ACC112 (cell line): ENCODE measurements at regions not wholly inside any gene's neighbourhood (a gene's known extent, or its start where the extent isn't known, plus 50 kb on each side); places are given as distances from the start of the nearest gene placed in this dataset.
A peak's percentile ranks its signal among the peaks of the same experiment; 100 is the strongest.

Source experiments
- H2AFZ ChIP-seq: fragments of 200-600 bp; sonication (generic); one replicate; pipeline ENCODE4 v1.6.0; 2017; ENCODE audit warnings: antibody characterized with exemption, low read length; ENCODE audit not compliant: unreplicated experiment
- H3K27ac ChIP-seq: fragments of 200-600 bp; sonication (generic); 2 replicates; pipeline ENCODE4 v1.5.1; 2014; ENCODE audit warnings: low read depth, mild to moderate bottlenecking, antibody characterized with exemption, low read length, moderate library complexity
- H3K27me3 ChIP-seq: fragments of 200-600 bp; sonication (generic); 2 replicates; pipeline ENCODE4 v1.6.1; 2014; ENCODE audit warnings: mild to moderate bottlenecking, antibody characterized with exemption, low read length, moderate library complexity, mixed read lengths; ENCODE audit not compliant: insufficient read depth
- H3K36me3 ChIP-seq: fragments of 200-600 bp; sonication (generic); 2 replicates; pipeline ENCODE4 v1.6.1; 2016; ENCODE audit warnings: mild to moderate bottlenecking, antibody characterized with exemption, low read length, moderate library complexity, mixed read lengths; ENCODE audit not compliant: insufficient read depth
- H3K4me1 ChIP-seq: fragments of 200-600 bp; sonication (generic); one replicate; pipeline ENCODE4 v1.6.1; 2016; ENCODE audit warnings: low read length, mixed read lengths; ENCODE audit not compliant: insufficient read depth, unreplicated experiment, control insufficient read depth
- H3K4me3 ChIP-seq: fragments of 200-600 bp; sonication (generic); 2 replicates; pipeline ENCODE4 v1.5.1; 2014; ENCODE audit warnings: mild to moderate bottlenecking, low read depth, low read length
- H3K79me2 ChIP-seq: fragments of 200-600 bp; sonication (generic); one replicate; pipeline ENCODE4 v1.6.0; 2016; ENCODE audit warnings: low read length; ENCODE audit not compliant: control insufficient read depth, unreplicated experiment, insufficient read depth

DNA sequence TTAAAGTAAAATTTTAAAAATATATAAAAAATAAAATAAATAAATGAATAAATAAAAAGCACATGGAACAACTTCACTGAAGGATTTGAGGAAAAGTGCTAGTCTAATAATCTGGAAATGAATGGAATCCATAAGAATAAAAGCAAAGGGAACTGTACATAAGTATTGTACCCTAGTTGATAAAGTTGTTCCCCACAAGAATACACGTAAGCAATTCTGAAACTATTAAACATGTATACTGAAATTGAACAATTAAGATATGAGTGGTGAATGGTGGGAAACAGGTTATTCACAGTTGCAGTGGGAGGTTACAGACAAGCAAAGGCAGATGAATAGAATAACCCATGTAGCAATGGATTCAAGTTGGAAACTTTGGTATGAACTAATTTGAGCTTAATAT is 853.2 kb upstream of the SOX9 start:
- no peaks in the 10 kb centered on the region for H3K79me2 ChIP-seq
- no peak overlapping the region for H3K27ac ChIP-seq
- H2AFZ ChIP-seq: no peak overlapping the region
- H3K4me1 ChIP-seq: no peaks in the 10 kb centered on the region
- no peak overlapping the region for H3K4me3 ChIP-seq
- H3K27me3 ChIP-seq: no peaks in the 10 kb centered on the region
- no peaks in the 10 kb centered on the region for H3K36me3 ChIP-seq

- no peaks in the 10 kb centered on the region for H3K4me1 ChIP-seq
- no peak overlapping the region for H3K4me3 ChIP-seq
- H3K27me3 ChIP-seq: no peaks in the 10 kb centered on the region
- H2AFZ ChIP-seq: no peak overlapping the region
- H3K27ac ChIP-seq: no peak overlapping the region
- no peaks in the 10 kb centered on the region for H3K36me3 ChIP-seq
- no peaks in the 10 kb centered on the region for H3K79me2 ChIP-seq
Observed at GRCh38 chr17:71269201-71269600, 851.6 kb upstream of the SOX9 start.

DNA sequence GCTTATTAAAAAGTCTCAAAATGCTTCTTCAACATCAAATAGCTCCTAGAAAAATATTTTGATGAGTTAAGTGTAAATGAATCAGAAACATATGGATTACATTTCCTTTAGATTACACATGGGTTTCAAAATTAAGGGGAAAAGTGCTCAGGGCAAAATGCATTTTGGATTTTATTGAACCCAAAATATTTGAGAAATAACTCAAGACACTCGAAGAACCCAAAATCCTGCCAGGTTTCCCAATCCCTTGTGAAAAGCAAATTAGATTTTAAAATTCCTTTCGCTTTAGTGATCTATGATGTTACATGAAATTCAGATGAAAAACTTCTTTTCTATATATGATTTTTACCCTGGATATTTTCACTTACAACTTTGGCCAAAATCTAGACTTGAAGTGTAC is 847.4 kb upstream of the SOX9 start:
- H2AFZ ChIP-seq: no peak overlapping the region
- no peaks in the 10 kb centered on the region for H3K36me3 ChIP-seq
- no peak overlapping the region for H3K4me3 ChIP-seq

DNA sequence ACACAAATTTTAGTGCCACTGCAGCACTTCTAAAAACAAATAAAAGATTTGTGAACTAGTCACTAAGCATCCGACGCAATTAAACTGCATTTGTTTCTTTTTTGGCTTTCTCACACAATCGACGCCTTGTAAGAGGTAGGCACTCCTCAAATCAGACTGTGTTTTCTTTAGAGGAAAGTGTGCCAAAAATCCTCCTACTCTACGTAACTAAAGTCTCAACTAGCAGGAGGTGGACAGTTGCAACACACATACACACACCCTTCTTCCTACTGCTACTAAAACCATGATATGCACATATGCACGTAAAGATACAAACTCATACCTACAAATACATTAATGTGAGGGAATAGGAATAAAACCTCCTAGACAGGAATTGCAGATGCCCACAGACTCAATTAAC is 844.7 kb upstream of the SOX9 start:
- no peak overlapping the region for H2AFZ ChIP-seq
- no peaks in the 10 kb centered on the region for H3K27me3 ChIP-seq
- H3K79me2 ChIP-seq: no peaks in the 10 kb centered on the region
- H3K4me3 ChIP-seq: no peak overlapping the region
- H3K27ac ChIP-seq: no peak overlapping the region
- H3K36me3 ChIP-seq: no peaks in the 10 kb centered on the region
- H3K4me1 ChIP-seq: no peaks in the 10 kb centered on the region

More for the DNA sequence above, 847.4 kb upstream of the SOX9 start:
- H3K79me2 ChIP-seq: no peaks in the 10 kb centered on the region
- no peak overlapping the region for H3K27ac ChIP-seq
- no peaks in the 10 kb centered on the region for H3K4me1 ChIP-seq
- no peaks in the 10 kb centered on the region for H3K27me3 ChIP-seq

GRCh38 chr17:71283486-71283885 is 837.3 kb upstream of the SOX9 start:
- Histone ChIP-seq H3K4me3 (no peak overlapping the region), H3K27ac (no peak overlapping the region), H2AFZ (no peak overlapping the region), H3K79me2 (no peaks in the 10 kb centered on the region), H3K27me3 (no peaks in the 10 kb centered on the region), H3K36me3 (no peaks in the 10 kb centered on the region), H3K4me1 (no peaks in the 10 kb centered on the region)

DNA sequence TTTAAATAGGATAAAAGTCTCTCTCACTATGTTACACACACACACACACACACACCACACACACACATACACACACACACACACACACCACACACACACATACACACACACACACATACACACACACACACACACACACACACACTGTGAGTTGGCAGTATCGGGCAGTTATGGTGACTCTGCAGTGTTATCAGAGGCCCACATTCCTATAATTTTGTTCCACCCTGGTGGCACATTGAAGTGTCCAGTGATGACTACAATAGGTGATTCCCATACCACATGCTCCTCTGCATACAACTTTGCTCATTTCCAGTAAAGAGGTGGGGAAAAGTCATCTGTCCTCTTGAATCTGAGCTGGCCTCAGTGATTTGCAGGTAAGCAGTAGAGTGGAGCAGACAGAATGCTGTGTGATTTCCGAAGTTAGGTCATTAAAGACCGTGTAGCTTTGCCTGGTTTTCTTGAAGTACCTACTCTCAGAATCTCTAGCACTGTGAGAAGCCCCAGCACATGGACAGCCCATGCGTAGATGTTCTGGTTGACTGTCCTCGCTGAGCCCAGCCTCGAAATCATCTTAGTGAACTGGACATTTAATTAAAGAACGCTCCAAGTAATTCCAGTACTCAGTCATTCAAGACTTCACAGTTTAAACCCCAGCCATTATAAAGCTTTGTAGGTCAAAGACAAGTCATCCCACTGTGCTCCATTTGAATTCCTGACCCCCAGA is 836.6 kb upstream of the SOX9 start:
- Histone ChIP-seq H3K27ac (no peak overlapping the region), H2AFZ (no peak overlapping the region), H3K79me2 (no peaks in the 10 kb centered on the region), H3K36me3 (no peaks in the 10 kb centered on the region), H3K27me3 (no peaks in the 10 kb centered on the region), H3K4me3 (no peak overlapping the region), H3K4me1 (no peaks in the 10 kb centered on the region)

DNA sequence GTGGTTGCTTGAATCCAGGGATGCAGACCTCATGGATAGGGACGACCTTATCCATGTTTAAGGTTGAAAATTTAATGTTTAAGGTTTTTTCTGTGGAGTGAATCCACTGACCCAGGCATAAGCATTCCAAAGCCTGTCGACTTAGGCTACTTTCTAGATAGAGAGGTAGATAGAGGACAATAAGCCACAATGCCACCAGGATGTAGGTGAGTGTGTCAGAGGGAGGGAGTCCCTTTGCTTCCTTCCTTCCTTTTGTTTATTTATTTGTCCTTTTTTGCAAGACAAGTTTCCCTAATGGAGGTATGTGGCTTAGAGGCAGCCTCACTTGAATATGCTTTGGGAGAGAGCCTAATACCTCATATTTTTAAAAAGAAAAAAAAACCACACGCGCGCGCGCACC is 834.2 kb upstream of the SOX9 start:
- Histone ChIP-seq H3K27ac (no peak overlapping the region), H3K36me3 (no peaks in the 10 kb centered on the region), H3K79me2 (no peaks in the 10 kb centered on the region), H2AFZ (no peak overlapping the region), H3K4me1 (no peaks in the 10 kb centered on the region), H3K27me3 (no peaks in the 10 kb centered on the region), H3K4me3 (no peak overlapping the region)

DNA sequence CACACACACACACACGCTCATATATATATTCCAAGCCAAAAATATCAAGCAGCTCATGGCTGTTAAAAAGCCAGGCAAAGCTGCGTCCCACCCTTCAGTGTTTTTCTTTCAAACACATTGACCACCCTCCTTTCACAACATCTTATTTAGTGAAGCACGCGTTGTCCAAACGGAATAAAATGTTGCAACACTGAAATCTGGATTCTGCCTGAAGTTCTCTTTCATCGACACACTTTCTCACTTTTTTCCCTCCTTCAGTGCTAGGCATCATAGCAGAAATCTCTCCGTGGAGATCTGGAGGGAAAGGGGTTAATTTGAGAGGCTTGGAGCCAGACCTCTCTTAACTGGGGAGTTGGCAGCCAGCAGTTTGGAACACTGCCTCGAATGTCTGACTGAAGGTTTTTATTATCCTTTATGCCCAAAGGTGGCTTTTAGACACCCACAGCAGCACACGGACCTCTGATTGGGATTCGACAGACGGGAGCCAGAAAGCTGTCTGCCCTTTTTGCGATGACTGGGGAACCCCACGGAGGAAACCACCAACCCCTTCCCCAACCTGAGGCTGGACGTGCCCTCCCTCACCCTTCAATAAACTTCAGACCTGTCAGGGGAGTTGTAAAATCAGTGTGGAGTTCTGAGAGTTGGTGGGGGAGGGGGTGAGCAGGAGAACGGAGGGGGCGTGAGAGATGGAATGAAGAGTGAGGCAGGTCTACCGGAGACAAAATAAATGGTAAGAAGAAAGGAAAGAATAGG is 833.6 kb upstream of the SOX9 start:
- H3K79me2 ChIP-seq: no peaks in the 10 kb centered on the region
- no peaks in the 10 kb centered on the region for H3K36me3 ChIP-seq
- peak overlapping the region; percentile 94 for H2AFZ ChIP-seq
- no peaks in the 10 kb centered on the region for H3K4me1 ChIP-seq
- H3K27me3 ChIP-seq: no peaks in the 10 kb centered on the region
- no peak overlapping the region for H3K27ac ChIP-seq
- H3K4me3 ChIP-seq: peak overlapping the region; percentile 60

GRCh38 chr17:71292006-71292405 is 828.8 kb upstream of the SOX9 start:
- no peaks in the 10 kb centered on the region for H3K4me1 ChIP-seq
- H3K27ac ChIP-seq: no peak overlapping the region
- H3K27me3 ChIP-seq: no peaks in the 10 kb centered on the region
- H3K79me2 ChIP-seq: no peaks in the 10 kb centered on the region
- H2AFZ ChIP-seq: no peak overlapping the region
- H3K36me3 ChIP-seq: no peaks in the 10 kb centered on the region
- H3K4me3 ChIP-seq: no peak overlapping the region

GRCh38 chr17:71296005-71296404 is 824.8 kb upstream of the SOX9 start:
- no peaks in the 10 kb centered on the region for H3K36me3 ChIP-seq
- H3K27me3 ChIP-seq: no peaks in the 10 kb centered on the region
- no peak overlapping the region for H3K4me3 ChIP-seq
- H3K4me1 ChIP-seq: no peaks in the 10 kb centered on the region
- no peaks in the 10 kb centered on the region for H3K79me2 ChIP-seq
- H2AFZ ChIP-seq: no peak overlapping the region
- no peak overlapping the region for H3K27ac ChIP-seq

DNA sequence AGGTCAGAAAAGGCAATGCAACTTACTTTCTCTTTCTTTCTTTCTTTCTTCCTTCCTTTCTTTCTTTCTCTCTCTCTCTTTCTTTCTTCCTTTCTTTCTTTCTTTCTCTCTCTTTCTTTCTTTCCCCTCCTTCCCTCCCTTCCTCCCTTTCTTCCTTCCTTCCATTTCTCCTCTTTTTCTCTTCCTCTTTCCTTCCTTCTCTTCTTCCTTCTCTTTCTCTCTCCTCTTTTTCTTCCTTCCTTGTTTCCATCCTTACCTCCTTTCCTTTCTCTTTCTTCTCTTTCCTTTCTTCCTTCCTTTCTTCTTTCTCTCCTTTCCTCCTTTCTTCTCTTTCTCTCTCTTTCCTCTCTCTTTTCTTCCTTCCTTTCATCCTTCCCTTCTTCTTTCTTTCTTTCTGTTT is 819.8 kb upstream of the SOX9 start:
- H3K36me3 ChIP-seq: no peaks in the 10 kb centered on the region
- no peak overlapping the region for H2AFZ ChIP-seq
- H3K27ac ChIP-seq: no peak overlapping the region

More for the DNA sequence above, 819.8 kb upstream of the SOX9 start:
- Histone ChIP-seq H3K79me2 (no peaks in the 10 kb centered on the region), H3K27me3 (no peaks in the 10 kb centered on the region), H3K4me3 (no peak overlapping the region), H3K4me1 (no peaks in the 10 kb centered on the region)
